Transverse colon (tissue), 4 donors: ENCODE measurements at regions not wholly inside any gene's neighbourhood (a gene's known extent, or its start where the extent isn't known, plus 50 kb on each side); places are given as distances from the start of the nearest gene placed in this dataset.

Experiments used
- CTCF ChIP-seq, 5 experiments: fragments of 200-600 bp in 3 of 5; fragments of 450-650 bp in 2 of 5; sonication (generic) in 3 of 5; IDR thresholded peaks; 1 replicate in 2 of 5; 2 replicates in 3 of 5; pipeline ENCODE4 v1.5.1; 2016 to 2017; ENCODE audit warnings: antibody characterized with exemption in 5 of 5, inconsistent platforms in 3 of 5, mild to moderate bottlenecking in 2 of 5, moderate library complexity in 1 of 5
- EP300 ChIP-seq: sonication (generic); formaldehyde crosslinking; IDR thresholded peaks from one replicate; pipeline ENCODE4 v1.6.1; 2017; ENCODE audit warnings: antibody characterized with exemption, low read depth
- POLR2A ChIP-seq: fragments of 450-650 bp; IDR thresholded peaks from one replicate; pipeline ENCODE4 v1.6.1; 2016; ENCODE audit warnings: antibody characterized with exemption, mild to moderate bottlenecking, moderate library complexity
- POLR2AphosphoS5 ChIP-seq, 3 donors: sonication (generic); formaldehyde crosslinking; IDR thresholded peaks; one replicate each; pipeline ENCODE4 v1.6.1; 2016; ENCODE audit warnings: antibody characterized with exemption in 3 of 3

- TF ChIP-seq POLR2A (no peak), POLR2AphosphoS5 (IDR thresholded peaks at IDR 0.05) (no peak), CTCF (IDR thresholded peaks at IDR 0.05) (no peak), EP300 (no peak)
These were observed 183.1 kb upstream of the DDX18 start for GRCh38 chr2:117631152-117631945.
